ENCODE measurements at regions not wholly inside any gene's neighbourhood (a gene's known extent, or its start where the extent isn't known, plus 50 kb on each side); places are given as distances from the start of the nearest gene placed in this dataset.

GRCh38 chr1:29949676-29950075, 713.4 kb downstream of the PTPRU start (continued):
- no peak for TF ChIP-seq ZNF512B (CRISPR knock-in tag; IDR thresholded peaks at IDR 0.05; ENCODE audit: borderline replicate concordance)
- TF ChIP-seq HNRNPH1 (optimal IDR thresholded peaks at IDR 0.05; ENCODE audit: low read depth, low read length), result no peak
- no peak for TF ChIP-seq NFE2L1 (CRISPR knock-in tag; IDR thresholded peaks at IDR 0.05; ENCODE audit: borderline replicate concordance)
- no peak for TF ChIP-seq ZBTB7A (CRISPR knock-in tag; IDR thresholded peaks at IDR 0.05)

GRCh38 chr1:29948581-29948980, 712.3 kb downstream of the PTPRU start:
- no peak overlapping the region for H3K4me2 ChIP-seq (ENCODE audit: low read depth, low read length)
- H3K27me3 ChIP-seq (ENCODE audit: control insufficient read depth in 1 of 2, insufficient read depth in 2 of 2, low read length in 2 of 2), result no peaks in the 10 kb centered on the region
- no peaks in the 10 kb centered on the region for H3K36me3 ChIP-seq (replicated peaks in 1 of 2; ENCODE audit: control insufficient read depth in 1 of 2, insufficient read depth in 2 of 2, low read length in 2 of 2)
- FAIRE-seq (no peak), DNase-seq (ENCODE audit: low spot score) (no peak), ATAC-seq (no peak)
- no peaks in the 10 kb centered on the region for H3K9me3 ChIP-seq (ENCODE audit: low read length)
- POLR2A ChIA-PET, result no interaction called here
- no peaks in the 10 kb centered on the region for H3K4me1 ChIP-seq (ENCODE audit: insufficient read depth, low read length)
- H3K9ac ChIP-seq (ENCODE audit: insufficient read depth, low read depth, low read length), result no peak overlapping the region
- no peak overlapping the region for H2AFZ ChIP-seq (ENCODE audit: low read length)
- no TSS peak for BruUV-seq (replicated peaks)
- CTCF ChIA-PET (ENCODE audit: low intra/inter-chr PET ratio, low total read pairs), result no interaction called here
- in situ Hi-C loops (cut with HindIII; ENCODE audit: extremely low pct_ligation_motif_present, low pct_unique_long_range_greater_than_20kb), result no loop called here
- H3K27ac ChIP-seq (ENCODE audit: extremely low read length, insufficient read depth, low read length), result no peak overlapping the region
- intact Hi-C loops (cut with micrococcal nuclease; ENCODE audit: unreplicated experiment), result no loop called here
- 61% methylated on average over 8 of the region's 8 CpGs for WGBS (ENCODE audit: low lambda C conversion rate)
- no peaks in the 10 kb centered on the region for H3K79me2 ChIP-seq (ENCODE audit: insufficient read depth, low read length)
- no peak overlapping the region for H3K4me3 ChIP-seq (replicated peaks in 1 of 3; ENCODE audit: insufficient read depth in 1 of 3, low read depth in 2 of 3, low read length in 3 of 3)
- no peak for TF ChIP-seq RXRB (CRISPR knock-in tag; IDR thresholded peaks at IDR 0.05; ENCODE audit: borderline replicate concordance)
- H4K20me1 ChIP-seq (ENCODE audit: insufficient read depth, low read length), result no peaks in the 10 kb centered on the region
